GM19351 (cell line): ENCODE measurements at regions not wholly inside any gene's neighbourhood (a gene's known extent, or its start where the extent isn't known, plus 50 kb on each side); places are given as distances from the start of the nearest gene placed in this dataset.

ENCODE experiments used
- ATAC-seq: cut with Tn5 transposase; IDR thresholded peaks from one replicate; pipeline ENCODE4 v1.9.1; 2021; ENCODE audit warnings: mild to moderate bottlenecking, moderate library complexity; ENCODE audit not compliant: unreplicated experiment

DNA sequence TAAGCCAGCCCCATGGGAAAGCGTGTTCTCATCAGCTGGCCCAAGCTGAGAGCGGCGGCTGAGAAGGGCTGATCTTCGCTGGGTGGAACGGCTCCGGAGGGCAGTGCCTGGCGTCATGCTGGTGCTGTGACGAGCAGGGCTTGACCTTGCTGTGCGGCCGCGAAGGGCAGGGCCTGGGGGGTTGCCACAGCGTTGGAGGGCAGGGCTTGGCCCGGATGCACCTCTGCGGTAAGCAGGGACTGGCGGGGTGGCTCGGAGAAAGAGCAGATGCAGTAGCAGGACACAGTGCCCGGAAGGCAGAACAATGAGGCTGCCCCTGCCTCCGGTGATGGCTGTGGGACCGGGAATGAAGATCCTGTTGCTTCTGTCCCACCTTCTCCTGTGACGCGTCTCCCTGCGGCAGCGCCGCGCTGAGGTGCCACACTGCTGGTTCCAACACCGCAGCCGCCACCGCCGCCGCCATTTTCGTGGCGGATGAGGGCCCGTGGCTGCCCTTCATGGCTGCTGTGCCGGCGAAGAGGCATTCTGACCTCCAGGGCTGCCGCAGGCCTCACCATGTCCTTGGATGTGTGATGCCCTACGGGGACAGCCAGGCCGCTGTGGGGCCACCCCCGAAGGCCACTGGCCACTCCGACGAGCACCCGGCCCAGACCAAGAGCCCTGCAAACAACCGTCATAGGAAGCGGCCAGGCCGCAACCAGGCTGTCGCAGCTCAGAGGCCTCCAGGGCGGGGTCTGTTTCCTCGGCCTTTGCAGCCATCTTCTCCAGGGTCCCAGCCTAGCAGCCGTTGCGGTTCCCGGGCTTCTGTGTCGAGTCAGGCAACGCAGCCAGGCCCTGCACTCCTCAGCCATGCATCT lies 890.5 kb upstream of the CTNND2 start:
- ATAC-seq = no peak

DNA sequence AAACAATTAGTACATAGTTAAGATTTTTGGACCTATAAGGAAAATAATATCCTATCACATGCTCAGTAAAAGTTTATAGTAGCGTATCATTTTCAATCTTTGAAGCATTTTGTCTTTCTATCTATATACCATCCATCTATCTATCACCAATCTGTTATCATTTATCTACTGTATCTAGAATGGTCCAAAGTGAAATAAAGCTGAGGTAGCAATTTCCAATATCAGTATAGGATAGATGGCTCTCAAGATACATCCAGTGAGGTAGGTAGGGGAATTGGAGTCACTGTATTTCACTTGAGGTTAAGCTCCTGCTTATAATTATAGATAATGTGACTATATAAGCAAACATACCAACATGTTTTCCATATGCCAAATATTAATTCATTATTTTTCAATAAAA lies 889.1 kb upstream of the CTNND2 start:
- no peak for ATAC-seq

DNA sequence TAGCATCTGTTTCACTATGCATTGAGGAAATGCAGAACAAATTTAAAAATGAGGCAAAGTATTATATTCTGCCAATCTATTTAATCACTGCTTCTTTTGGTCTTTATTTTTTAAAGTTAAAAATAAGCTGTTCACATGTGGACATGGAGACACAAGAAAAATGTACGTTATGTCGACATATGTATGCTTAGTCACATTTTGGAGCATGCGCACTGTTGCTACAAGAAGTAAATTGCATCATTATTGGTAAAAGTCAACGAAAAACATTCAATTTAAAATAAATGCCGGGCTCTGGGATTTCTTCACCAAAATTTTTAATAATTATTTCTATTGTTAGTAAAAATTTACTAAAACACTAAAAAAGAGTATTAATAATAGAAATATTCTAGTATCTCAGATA lies 876.3 kb upstream of the CTNND2 start:
- no peak for ATAC-seq

DNA sequence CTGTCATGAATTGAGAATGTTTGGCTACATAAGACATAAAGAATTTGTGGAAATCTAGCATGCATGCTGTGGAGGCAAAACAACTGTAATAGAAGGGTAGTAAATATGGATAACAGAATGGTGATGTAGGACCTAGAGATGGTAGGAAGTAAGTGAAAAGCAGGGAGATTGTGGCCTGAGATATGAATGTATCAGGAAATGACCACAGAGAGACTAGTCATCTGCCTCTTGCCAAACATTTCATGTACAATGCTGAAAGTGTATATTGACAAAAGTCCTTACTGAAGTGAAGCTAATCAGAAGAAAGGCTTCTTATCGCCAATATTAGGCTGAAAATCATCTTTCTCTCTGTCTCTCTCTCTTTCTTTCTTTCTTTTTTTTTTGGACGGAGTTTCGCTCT lies 873.1 kb upstream of the CTNND2 start:
- ATAC-seq = no peak

DNA sequence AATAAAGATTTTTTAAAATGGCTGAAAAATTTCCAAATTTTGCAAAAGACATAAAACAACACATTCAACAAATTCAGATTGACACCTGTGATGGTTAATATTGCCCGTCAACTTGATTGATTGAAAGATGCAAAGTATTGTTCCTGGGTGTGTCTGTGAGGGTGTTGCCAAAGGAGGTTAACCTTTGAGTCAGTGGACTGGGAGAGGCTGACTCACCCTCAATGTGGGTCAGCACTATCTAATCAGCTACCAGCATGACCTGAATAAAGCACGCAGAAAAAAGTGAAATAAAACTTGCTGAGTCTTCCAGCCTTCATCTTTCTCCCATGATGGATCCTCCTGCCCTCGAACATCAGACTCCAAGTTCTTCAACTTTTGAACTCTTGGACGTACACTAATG lies 868.0 kb upstream of the CTNND2 start:
- ATAC-seq = no peak

DNA sequence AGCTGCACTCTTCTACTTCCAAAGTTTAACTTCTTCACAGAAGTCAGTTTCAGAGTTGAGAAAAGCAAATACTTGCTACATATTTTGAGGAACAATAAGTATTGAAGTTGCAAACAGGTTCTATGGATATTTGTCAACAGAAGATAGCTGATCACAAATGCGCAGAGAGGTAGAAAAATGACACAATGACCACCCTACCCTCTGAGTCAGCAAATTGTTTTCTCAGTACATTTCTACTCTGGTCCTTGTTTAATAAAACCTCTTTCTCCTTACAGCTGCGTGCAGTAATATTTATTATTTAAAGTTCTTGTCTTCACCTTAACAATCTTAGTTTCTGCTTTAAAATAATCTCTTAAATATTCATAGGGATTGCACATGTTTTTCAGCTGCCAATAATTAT lies 855.1 kb upstream of the CTNND2 start:
- no peak for ATAC-seq

DNA sequence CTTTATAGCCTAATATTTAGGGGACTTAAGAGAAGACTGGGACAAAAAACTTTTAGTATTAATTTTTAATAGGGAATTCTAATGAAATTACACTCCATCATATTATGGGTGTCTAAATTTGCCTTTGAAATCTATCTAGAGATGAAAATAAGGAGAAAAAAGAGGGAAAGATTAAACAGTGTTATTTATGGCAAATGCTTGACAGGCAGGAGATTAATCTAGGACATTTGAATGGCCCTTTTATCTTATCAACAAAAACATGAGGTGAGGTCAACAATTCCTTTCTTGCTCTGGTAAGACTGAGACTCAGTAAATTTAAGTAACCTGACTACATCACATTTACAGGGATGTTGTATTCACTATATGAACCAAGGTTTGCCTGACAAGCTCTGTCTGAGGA lies 852.8 kb upstream of the CTNND2 start:
- ATAC-seq = no peak

DNA sequence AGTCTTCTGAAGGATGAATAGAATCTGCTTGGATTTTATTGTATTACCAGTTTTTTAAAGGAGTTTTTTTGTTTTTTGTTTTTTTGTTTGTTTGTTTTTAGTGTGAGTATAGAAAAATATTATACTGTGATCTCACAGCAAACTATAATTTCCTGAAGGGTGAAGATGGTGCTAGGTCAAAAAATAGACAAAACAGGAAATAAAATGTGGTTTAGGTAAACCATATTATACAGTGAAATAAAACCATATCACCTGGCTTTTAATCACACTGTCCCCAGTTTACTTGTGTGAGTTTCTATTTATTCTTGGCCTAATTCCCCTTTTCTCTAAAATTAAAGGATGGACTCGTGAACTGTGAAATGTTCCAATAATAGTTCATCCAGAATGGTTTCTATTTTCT lies 841.3 kb upstream of the CTNND2 start:
- no peak for ATAC-seq

DNA sequence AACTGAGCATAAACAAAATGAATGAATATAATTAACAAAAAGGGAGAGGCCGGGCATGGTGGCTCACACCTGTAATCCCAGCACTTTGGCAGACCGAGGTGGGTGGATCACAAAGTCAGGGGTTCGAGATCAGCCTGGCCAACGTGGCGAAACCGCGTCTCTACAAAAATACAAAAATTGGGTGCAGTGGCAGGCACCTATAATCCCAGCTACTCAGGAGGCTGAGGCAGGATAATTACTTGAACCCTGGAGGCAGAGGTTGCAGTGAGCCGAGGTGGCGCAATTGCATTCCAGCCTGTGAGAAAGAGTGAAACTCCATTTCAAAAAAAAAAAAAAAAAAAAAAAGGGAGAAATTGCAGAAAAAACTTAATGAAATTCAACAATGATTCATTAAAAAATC lies 839.3 kb upstream of the CTNND2 start:
- no peak for ATAC-seq

DNA sequence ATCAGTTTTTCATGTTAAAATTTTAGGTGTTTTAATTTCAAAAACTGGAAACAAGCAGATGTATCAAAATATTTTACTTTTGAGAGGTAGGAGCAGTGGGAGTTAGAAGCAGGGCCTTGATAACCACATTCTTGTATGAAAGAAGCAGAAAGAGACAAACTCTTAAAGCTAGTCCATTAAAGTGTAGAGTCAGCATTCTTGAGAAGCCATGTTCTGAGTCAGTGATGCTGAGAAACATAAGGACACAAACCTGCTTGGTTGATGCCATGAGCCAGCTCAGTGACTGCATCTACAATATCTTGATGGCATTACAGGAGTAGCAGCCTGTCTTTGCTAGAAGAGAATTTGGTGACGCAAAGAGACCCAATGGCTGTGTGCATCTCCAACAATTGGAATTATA lies 826.1 kb upstream of the CTNND2 start:
- no peak for ATAC-seq

DNA sequence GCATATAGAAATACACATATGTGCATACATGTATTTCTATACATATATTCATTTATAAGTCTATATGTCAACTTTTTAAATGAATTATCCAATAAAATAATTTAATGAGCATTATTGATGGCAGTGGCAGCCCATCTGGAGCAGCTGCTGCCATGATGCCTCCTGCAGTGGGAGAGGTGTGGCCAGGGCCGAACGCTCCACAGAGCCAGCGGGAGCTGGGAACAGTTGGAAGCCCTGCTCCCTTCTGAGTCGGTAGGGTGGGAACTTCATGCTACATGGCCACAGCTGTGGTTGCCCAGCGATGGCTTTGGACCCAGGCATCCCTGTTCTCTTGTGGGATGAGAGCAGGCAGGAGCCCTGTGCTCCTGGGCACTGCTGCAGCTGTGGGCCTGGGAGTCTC lies 812.4 kb upstream of the CTNND2 start:
- ATAC-seq = no peak

DNA sequence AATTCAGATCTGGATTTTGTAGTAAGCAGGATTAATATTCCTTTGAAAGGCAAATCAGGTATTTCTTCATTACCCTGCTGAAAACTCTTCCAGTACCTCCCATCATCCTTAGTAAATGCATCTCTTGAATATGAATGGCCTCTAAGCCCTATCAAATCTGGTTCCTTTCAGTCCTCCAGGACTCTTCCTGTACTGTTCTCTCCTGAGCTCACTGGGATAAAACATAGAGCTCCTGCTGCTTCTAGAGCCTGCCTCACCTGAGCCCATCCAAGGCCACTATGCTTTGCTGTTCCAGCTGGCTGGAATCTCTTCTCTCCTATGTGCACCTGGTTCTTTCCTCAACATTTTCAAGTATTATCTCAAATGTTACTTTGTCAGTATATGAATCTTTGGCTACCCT lies 803.3 kb upstream of the CTNND2 start:
- ATAC-seq = no peak

DNA sequence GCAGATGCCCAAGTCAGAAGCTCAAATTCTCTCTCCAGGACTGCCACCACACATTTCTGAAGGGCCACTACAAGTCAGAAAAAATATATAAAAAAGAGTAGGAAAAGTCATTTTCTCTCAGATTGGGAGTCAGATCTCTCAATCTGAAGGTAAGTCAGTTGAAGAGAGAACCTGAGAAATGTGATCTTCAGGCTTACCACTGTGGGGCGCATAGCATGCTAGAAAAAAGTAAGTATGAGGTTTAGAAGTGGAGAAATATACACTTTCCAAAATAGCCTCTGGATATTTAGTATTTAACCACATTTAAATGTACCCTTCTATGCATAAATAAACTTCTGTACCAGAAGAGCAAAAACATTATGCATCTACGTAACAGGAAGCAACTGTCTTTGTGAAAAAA lies 800.7 kb upstream of the CTNND2 start:
- no peak for ATAC-seq

DNA sequence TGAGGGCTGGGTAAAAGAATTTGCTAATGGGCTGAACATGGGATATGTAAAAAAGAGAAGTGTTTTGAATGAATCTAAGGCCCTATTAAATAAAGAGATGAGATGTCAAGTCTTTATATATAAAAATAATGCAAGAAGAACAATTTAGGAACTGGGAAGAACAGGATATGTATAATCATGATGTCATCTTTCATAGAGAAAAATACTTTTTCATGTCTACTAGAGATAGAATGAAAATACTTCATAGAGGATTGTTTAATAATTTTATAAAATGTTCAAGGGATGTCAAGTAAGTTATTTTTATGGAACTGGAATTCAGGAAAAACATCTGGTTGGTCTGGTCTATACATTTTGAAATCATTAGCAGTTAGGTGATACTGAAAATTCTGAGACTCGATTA lies 799.0 kb upstream of the CTNND2 start:
- no peak for ATAC-seq

DNA sequence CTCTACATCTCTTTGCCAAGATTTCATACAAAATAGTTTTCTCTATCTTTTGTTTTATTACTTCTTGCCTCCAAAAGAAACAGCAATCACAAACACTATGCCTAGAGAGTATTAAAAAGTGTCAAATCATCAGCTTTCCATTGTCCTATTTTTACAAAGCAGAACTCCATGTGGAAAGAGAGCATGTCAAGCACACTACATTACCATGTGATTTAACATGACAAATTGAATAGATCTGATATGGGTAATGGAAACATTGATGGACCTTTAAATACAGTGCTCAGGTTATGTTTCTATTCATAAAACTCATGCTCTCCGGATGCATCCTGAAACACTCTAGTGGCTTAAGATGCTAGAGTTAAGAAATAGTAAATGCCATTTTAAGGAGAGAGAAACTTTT lies 791.4 kb upstream of the CTNND2 start:
- no peak for ATAC-seq

DNA sequence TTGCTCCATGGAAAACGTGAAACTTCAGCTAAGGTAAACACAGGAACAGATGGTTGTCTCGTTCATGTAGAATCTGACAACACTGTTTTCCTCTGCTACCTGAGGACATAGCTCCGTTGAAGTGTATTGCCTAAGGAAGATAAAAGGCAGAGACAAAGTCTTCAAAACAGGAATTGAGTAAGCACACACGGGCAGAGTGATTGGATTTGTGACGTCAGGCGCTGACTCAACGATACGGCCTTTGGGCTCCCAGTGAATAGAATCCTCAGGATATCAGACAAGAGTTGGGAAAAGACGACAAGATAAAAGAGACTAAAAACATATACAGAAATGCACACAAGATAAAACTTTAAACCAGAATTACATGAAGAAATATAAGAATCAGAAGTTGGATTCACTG lies 787.1 kb upstream of the CTNND2 start:
- ATAC-seq = no peak

DNA sequence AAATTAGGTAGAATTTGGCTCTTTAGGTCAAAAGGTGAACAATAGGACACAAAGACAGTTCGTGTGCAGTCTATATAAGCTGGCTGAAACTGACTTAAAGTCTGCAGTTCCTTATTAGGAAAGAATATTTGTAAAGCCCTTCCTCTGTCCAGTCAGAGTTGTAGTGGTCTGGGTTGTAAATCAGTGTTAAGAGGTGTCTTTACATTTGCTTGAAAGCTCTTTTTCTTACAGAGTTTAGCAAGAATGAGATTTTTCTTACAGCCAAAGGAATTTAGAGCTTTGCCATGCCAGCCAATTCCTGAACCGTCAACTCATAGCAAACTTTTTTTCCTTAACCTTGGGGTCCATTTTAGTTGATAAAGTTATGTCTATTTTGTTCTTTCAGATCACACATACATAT lies 786.1 kb upstream of the CTNND2 start:
- ATAC-seq = no peak

DNA sequence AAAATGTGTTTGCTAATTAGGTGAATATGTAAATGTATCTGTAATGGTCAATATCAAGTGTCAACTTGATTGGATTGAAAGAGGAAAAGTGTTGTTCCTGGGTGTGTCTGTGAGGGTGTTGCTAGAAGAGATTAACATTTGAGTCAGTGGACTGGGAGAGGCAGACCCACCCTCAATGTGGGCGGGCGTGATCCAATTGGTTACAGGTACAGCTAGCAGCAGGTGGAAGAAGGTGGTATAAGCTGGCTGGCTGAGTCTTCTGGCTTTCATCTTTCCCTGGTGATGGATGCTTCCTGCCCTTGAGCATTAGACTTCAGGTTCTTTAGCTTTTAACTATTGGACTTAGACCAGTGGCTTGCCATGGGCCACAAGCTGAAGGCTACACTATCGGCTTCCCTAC lies 779.0 kb upstream of the CTNND2 start:
- ATAC-seq = no peak

DNA sequence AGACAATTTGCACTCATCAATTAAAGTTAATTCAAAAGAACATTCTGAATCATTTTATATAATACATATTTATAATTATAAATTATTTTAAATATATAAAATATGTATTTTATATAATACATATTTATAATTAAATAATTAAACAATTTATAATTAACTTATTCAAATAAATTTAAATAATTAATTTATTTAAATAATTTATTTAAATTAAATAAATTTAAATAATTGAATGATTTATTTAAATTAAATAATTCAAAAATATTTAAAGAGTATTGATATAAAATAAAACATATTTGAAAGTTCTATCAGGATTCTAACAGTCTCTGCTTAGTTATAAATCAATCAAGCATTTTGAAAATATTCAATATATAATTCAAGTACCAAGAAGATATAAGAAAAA lies 775.5 kb upstream of the CTNND2 start:
- ATAC-seq = no peak

DNA sequence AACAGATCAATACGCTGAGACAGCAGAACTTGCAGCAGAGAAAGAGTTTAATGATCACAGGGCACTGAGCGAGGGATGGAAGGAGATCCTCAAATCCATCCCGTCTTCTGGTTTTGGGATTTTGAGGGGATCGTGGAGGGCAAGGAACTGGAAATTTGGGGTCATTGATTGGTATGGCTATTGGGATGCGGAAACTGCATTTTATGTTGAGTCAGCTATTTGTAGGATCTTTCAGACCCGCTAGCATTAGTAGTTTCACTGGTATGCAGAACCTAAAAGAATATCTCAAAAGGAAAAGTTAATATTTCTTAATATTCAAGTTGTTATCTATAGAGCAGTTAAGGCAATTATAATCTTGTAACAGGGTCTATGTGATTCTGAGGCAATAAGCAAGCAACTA lies 771.7 kb upstream of the CTNND2 start:
- ATAC-seq = no peak

DNA sequence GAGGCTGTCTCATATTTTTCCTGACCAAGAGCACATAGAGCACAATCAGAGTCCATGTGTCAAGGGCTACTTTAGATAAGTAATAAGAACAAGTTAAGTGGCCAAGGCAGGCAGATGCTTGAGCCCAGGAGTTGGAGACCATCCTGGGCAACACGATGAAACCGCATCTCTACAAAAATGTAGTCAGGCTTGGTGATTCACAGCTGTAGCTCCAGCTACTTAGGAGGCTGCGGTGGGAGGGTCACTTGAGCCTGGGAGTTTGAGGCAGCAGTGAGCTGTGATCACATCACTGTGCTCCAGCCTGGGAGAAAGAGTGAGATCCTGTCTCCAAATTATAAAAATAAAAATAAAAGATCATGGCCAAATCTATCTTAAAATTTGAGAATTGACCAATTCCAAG lies 767.9 kb upstream of the CTNND2 start:
- no peak for ATAC-seq

DNA sequence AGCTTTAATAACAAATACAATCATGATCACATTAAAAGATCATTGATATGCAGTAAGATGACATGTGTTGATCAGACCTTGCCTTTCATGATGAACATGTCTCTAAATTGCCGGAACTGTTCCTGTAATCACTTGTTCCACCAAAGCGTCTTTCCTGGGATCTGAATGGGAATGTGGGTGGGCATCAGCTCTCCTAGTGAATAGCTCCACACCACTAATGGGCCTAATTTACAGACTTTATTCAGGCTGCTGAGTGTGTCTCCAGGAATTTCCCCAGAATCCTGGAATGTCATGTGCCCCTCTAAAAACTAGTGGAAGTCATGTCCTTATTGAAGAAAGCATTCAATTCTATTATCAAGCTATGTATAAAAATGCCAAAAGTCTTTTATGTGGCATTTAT lies 765.1 kb upstream of the CTNND2 start:
- ATAC-seq = no peak

DNA sequence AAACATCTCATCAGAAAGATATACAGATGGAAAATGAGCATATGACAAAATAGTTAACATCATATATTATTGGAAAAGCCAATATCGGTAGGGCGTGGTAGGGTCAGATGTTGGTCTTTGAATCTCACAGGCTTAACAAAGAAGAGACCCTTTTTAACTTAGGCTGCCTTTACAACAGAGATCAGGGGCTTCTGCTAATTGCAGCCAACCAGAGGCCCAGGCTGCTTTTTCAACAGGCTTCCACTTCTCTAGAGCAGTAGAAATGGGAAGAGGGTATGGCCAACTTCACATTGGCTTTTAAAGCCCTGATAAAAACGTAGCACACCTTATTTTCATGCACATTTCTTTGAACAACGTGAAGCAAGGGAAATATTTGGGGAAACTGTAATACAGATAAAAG lies 764.3 kb upstream of the CTNND2 start:
- no peak for ATAC-seq
